ENCODE measurements at regions not wholly inside any gene's neighbourhood (a gene's known extent, or its start where the extent isn't known, plus 50 kb on each side); places are given as distances from the start of the nearest gene placed in this dataset.

- TF ChIP-seq SUZ12 (IDR thresholded peaks at IDR 0.05): no peak
- TF ChIP-seq TARDBP (IDR thresholded peaks at IDR 0.05): no peak
Measured at GRCh38 chr6:153488267-153488666, 357.2 kb upstream of the RGS17 start.

All from HEK293T (cell line).